ENCODE measurements at regions not wholly inside any gene's neighbourhood (a gene's known extent, or its start where the extent isn't known, plus 50 kb on each side); places are given as distances from the start of the nearest gene placed in this dataset.

GRCh38 chr2:109062859-109063700 lies 65.9 kb upstream of the SH3RF3 start:
- Histone ChIP-seq H3K4me1 (ENCODE audit: insufficient read depth) (no peaks in the 10 kb centered on the region), H3K4me3 (no peak overlapping the region), H4K20me1 (ENCODE audit: insufficient read depth) (no peaks in the 10 kb centered on the region), H2AFZ (no peak overlapping the region), H3F3A (ENCODE audit: insufficient read depth) (no peaks in the 10 kb centered on the region), H3K79me2 (ENCODE audit: insufficient read depth) (no peaks in the 10 kb centered on the region), H3K36me3 (ENCODE audit: low read depth) (no peaks in the 10 kb centered on the region), H3K9me2 (ENCODE audit: insufficient read depth) (no peaks in the 10 kb centered on the region), H3K27me3 (replicated peaks; ENCODE audit: insufficient read depth) (peaks cover 67% of the 10 kb centered on the region), H3K27ac (no peak overlapping the region), H3K4me2 (ENCODE audit: unreplicated experiment) (no peak overlapping the region), H3K9ac (no peak overlapping the region), H3K9me3 (ENCODE audit: low read depth) (no peaks in the 10 kb centered on the region)
- DNase-seq: no peak
- no peak for TF ChIP-seq EZH2 (IDR thresholded peaks at IDR 0.05; ENCODE audit: insufficient read depth, poor library complexity, severe bottlenecking)
- no peak for TF ChIP-seq EZH2phosphoT487 (IDR thresholded peaks at IDR 0.05; ENCODE audit: insufficient read depth, low read depth)
- in situ Hi-C loops (cut with MboI): no loop called here
- WGBS, 2 experiments (ENCODE audit: low coverage in 1 of 2, low lambda C conversion rate in 2 of 2, missing lambda C conversion rate in 2 of 2): 18 to 23% methylated on average over 17 to 19 of the region's 19 CpGs

- peaks cover 65% of the 10 kb centered on the region for H3K27me3 ChIP-seq (replicated peaks; ENCODE audit: insufficient read depth)
- no peaks in the 10 kb centered on the region for H3F3A ChIP-seq (ENCODE audit: insufficient read depth)
- H3K27ac ChIP-seq: no peak overlapping the region
- no peaks in the 10 kb centered on the region for H3K36me3 ChIP-seq (ENCODE audit: low read depth)
- no peaks in the 10 kb centered on the region for H3K9me2 ChIP-seq (ENCODE audit: insufficient read depth)
- H3K4me1 ChIP-seq (ENCODE audit: insufficient read depth): no peaks in the 10 kb centered on the region
- no peak overlapping the region for H3K4me2 ChIP-seq (ENCODE audit: unreplicated experiment)
- H2AFZ ChIP-seq: no peak overlapping the region
- no peaks in the 10 kb centered on the region for H4K20me1 ChIP-seq (ENCODE audit: insufficient read depth)
- no peaks in the 10 kb centered on the region for H3K79me2 ChIP-seq (ENCODE audit: insufficient read depth)
- 46 to 52% methylated on average over 6 to 7 of the region's 7 CpGs for WGBS, 2 experiments (ENCODE audit: low coverage in 1 of 2, low lambda C conversion rate in 2 of 2, missing lambda C conversion rate in 2 of 2)
- in situ Hi-C loops (cut with MboI): no loop called here
- H3K4me3 ChIP-seq: no peak overlapping the region
- H3K9me3 ChIP-seq (ENCODE audit: low read depth): no peaks in the 10 kb centered on the region
- no peak overlapping the region for H3K9ac ChIP-seq
- DNase-seq: peak; percentile 19
- TF ChIP-seq EZH2 (IDR thresholded peaks at IDR 0.05; ENCODE audit: insufficient read depth, poor library complexity, severe bottlenecking) (no peak), EZH2phosphoT487 (IDR thresholded peaks at IDR 0.05; ENCODE audit: insufficient read depth, low read depth) (no peak)
These were observed 66.7 kb upstream of the SH3RF3 start for GRCh38 chr2:109062145-109062858.

GRCh38 chr2:109061736-109062135 lies 67.3 kb upstream of the SH3RF3 start:
- Histone ChIP-seq H3K9ac (no peak overlapping the region), H3K4me2 (ENCODE audit: unreplicated experiment) (no peak overlapping the region), H3K9me3 (ENCODE audit: low read depth) (no peaks in the 10 kb centered on the region), H3K9me2 (ENCODE audit: insufficient read depth) (no peaks in the 10 kb centered on the region), H3K27ac (no peak overlapping the region), H3K27me3 (replicated peaks; ENCODE audit: insufficient read depth) (peaks cover 68% of the 10 kb centered on the region), H4K20me1 (ENCODE audit: insufficient read depth) (no peaks in the 10 kb centered on the region), H2AFZ (no peak overlapping the region), H3K4me1 (ENCODE audit: insufficient read depth) (no peaks in the 10 kb centered on the region), H3K36me3 (ENCODE audit: low read depth) (no peaks in the 10 kb centered on the region), H3F3A (ENCODE audit: insufficient read depth) (no peaks in the 10 kb centered on the region), H3K4me3 (no peak overlapping the region), H3K79me2 (ENCODE audit: insufficient read depth) (no peaks in the 10 kb centered on the region)
- TF ChIP-seq EZH2phosphoT487 (IDR thresholded peaks at IDR 0.05; ENCODE audit: insufficient read depth, low read depth) (no peak), EZH2 (IDR thresholded peaks at IDR 0.05; ENCODE audit: insufficient read depth, poor library complexity, severe bottlenecking) (no peak)
- WGBS, 2 experiments (ENCODE audit: low coverage in 1 of 2, low lambda C conversion rate in 2 of 2, missing lambda C conversion rate in 2 of 2): 30 to 31% methylated on average over 4 of the region's 4 CpGs
- DNase-seq: no peak
- in situ Hi-C loops (cut with MboI): no loop called here

GRCh38 chr2:109060496-109060895 lies 68.5 kb upstream of the SH3RF3 start:
- in situ Hi-C loops (cut with MboI): no loop called here

More at GRCh38 chr2:109060496-109060895, 68.5 kb upstream of the SH3RF3 start:
- Histone ChIP-seq H3K9me3 (ENCODE audit: low read depth) (no peaks in the 10 kb centered on the region), H3K27me3 (replicated peaks; ENCODE audit: insufficient read depth) (peaks cover 73% of the 10 kb centered on the region), H3K27ac (no peak overlapping the region), H3K36me3 (ENCODE audit: low read depth) (no peaks in the 10 kb centered on the region), H3K9ac (no peak overlapping the region), H4K20me1 (ENCODE audit: insufficient read depth) (no peaks in the 10 kb centered on the region), H3F3A (ENCODE audit: insufficient read depth) (no peaks in the 10 kb centered on the region), H3K4me2 (ENCODE audit: unreplicated experiment) (no peak overlapping the region), H3K9me2 (ENCODE audit: insufficient read depth) (no peaks in the 10 kb centered on the region), H2AFZ (no peak overlapping the region), H3K79me2 (ENCODE audit: insufficient read depth) (no peaks in the 10 kb centered on the region), H3K4me3 (no peak overlapping the region), H3K4me1 (ENCODE audit: insufficient read depth) (no peaks in the 10 kb centered on the region)
- no peak for DNase-seq
- no peak for TF ChIP-seq EZH2phosphoT487 (IDR thresholded peaks at IDR 0.05; ENCODE audit: insufficient read depth, low read depth)
- TF ChIP-seq EZH2 (IDR thresholded peaks at IDR 0.05; ENCODE audit: insufficient read depth, poor library complexity, severe bottlenecking): no peak
- WGBS, 2 experiments (ENCODE audit: low coverage in 1 of 2, low lambda C conversion rate in 2 of 2, missing lambda C conversion rate in 2 of 2): 12 to 15% methylated on average over 3 of the region's 3 CpGs
